Mammary epithelial cell (primary cell): ENCODE measurements at regions not wholly inside any gene's neighbourhood (a gene's known extent, or its start where the extent isn't known, plus 50 kb on each side); places are given as distances from the start of the nearest gene placed in this dataset.

Experiments
- EZH2 ChIP-seq: IDR thresholded peaks from 2 replicates; pipeline ENCODE4 v1.6.1; 2012; ENCODE audit warnings: low read length, inconsistent platforms, borderline replicate concordance
- TF ChIP-seq, protein P1 (sequence below), 2 donors: IDR thresholded peaks in 1 of 2; conservative IDR thresholded peaks in 1 of 2; 2 replicates each; pipeline ENCODE4 v1.5.1; 2011 to 2012; ENCODE audit warnings: inconsistent platforms in 2 of 2, low read length in 2 of 2, mild to moderate bottlenecking in 2 of 2, control low read depth in 1 of 2, low read depth in 1 of 2; ENCODE audit not compliant: insufficient read depth in 1 of 2; ENCODE audit errors: extremely low read depth in 1 of 2

DNA sequence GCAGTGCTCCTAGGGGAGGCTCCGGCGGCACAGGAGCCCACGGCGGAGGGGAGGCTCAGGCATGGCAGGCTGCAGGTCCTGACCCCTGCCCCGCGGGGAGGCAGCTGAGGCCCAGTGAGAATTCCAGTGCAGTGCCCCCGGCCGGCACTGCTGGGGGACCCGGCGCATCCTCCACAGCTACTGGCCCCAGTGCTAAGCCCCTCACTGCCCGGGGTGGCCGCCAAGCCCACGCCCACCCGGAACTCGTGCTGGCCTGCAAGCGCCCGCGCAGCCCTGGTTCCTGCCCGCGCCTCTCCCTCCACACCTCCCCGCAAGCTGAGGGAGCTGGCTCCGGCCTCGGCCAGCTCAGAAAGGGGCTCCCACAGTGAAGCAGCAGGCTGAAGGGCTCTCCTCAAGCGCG is 62.2 kb downstream of the SPRY2 start:
- TF ChIP-seq, protein P1, sequence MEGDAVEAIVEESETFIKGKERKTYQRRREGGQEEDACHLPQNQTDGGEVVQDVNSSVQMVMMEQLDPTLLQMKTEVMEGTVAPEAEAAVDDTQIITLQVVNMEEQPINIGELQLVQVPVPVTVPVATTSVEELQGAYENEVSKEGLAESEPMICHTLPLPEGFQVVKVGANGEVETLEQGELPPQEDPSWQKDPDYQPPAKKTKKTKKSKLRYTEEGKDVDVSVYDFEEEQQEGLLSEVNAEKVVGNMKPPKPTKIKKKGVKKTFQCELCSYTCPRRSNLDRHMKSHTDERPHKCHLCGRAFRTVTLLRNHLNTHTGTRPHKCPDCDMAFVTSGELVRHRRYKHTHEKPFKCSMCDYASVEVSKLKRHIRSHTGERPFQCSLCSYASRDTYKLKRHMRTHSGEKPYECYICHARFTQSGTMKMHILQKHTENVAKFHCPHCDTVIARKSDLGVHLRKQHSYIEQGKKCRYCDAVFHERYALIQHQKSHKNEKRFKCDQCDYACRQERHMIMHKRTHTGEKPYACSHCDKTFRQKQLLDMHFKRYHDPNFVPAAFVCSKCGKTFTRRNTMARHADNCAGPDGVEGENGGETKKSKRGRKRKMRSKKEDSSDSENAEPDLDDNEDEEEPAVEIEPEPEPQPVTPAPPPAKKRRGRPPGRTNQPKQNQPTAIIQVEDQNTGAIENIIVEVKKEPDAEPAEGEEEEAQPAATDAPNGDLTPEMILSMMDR (conservative IDR thresholded peaks at IDR 0.05 in 1 of 2, IDR thresholded peaks at IDR 0.05 in 1 of 2; ENCODE audit: extremely low read depth in 1 of 2, insufficient read depth in 1 of 2, low read depth in 1 of 2, low read length in 2 of 2) = no peak
- no peak for TF ChIP-seq EZH2
